GM19468 (cell line): ENCODE measurements at regions not wholly inside any gene's neighbourhood (a gene's known extent, or its start where the extent isn't known, plus 50 kb on each side); places are given as distances from the start of the nearest gene placed in this dataset.
"Not testable (repeated sequence)": the region's sequence is repeated elsewhere in the genome, so short reads cannot be mapped to it uniquely, and the experiment has no call there.

Experiments
- ATAC-seq: cut with Tn5 transposase; IDR thresholded peaks from one replicate; pipeline ENCODE4 v1.9.1; 2021; ENCODE audit warnings: mild to moderate bottlenecking, moderate library complexity, moderate number of reproducible peaks; ENCODE audit not compliant: unreplicated experiment; ENCODE audit errors: extremely low read depth

DNA sequence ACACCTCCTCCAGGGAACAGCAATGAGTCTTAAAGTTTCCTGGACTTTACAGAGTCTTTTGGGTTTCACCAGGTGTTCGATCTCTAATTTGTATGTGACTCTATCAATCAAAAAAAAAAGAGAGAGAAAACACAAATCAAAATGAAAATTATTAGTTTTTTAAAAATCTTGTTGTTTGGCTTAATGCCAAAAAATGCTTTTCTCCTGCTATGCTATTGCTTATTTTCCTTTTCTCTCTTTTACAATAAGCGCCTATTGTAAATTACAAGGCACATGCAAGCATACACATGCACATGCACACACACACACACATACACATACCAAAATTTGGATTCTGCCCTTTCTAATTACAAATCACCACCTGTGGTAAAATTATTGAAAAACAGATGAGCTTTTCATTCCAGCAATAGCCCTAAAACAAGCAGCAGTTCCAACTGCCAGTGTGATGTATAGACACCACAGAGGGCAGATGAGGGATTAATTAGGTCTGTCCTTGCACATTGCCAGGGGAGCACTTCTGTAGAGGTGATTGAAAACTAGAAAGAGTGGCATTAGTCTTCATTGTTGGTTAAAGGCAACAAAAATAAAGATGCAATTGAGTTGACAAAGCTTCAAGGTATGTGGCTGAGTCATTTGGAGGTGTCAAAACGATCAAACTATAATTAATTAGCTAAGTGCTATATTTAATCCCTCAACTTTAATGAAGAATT, 631.7 kb downstream of the TFAP2B start:
- no peak for ATAC-seq

DNA sequence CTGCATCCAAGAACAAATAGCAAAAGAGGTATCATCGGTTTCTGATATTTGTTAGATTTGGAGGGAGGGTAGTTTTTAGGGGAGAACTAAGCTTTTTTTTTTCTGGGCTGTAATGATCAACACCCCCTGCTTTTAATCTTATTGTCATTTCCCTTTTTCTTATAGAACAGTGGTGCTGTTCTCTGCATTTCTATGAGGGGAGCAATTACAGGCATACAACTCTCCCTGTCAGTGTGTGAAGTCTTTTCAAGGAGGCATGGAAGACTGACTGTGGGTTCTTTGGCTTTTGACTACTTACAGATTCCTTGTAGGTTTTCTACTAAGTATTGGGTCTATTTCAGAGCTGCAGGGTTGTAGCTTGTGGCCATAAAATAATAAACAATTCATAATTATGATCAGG, 632.3 kb downstream of the TFAP2B start:
- no peak for ATAC-seq

GRCh38 chr6:51456282-51456681, 631.1 kb downstream of the PKHD1 start:
- ATAC-seq, result no peak

DNA sequence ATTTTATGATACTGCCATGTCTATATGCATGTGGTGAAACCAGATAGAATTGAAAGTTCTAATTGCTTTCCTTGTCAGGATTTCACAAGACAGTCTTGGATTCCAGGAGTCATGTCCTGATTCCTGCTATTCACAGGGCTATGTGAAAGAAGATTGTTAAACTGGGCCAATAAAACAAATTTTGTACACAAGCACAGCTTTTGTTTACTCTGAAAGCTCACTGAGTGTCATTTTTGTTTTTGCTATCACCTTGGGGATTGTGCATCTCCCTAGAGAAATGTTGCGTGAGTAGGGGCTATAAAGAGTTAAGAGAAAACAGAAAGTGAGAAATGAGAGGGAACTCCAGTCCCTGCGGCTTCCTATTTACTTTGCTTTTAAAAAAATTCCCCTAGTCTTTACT, 627.5 kb downstream of the PKHD1 start:
- peak; percentile 71 for ATAC-seq

DNA sequence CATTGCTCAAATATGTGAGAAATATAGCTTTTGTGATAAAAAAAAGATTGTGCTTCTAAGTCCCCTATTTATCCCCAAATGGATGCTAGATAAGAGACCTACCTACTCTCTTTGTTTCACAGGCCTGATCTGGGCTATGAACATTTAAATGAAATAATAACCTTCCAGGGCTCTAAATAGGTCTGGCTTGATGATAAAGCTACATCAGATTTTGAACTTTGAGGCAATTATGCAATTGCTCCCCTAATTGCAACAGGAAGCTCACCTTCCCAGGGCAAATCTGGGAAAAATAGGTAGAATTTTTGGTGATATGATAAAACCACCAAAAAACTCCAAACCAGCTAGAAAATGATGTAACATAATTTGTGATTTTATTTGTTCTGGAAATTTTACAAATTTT, 624.5 kb downstream of the PKHD1 start:
- ATAC-seq, result no peak

GRCh38 chr6:51463321-51463720, 624.1 kb downstream of the PKHD1 start:
- no peak for ATAC-seq

DNA sequence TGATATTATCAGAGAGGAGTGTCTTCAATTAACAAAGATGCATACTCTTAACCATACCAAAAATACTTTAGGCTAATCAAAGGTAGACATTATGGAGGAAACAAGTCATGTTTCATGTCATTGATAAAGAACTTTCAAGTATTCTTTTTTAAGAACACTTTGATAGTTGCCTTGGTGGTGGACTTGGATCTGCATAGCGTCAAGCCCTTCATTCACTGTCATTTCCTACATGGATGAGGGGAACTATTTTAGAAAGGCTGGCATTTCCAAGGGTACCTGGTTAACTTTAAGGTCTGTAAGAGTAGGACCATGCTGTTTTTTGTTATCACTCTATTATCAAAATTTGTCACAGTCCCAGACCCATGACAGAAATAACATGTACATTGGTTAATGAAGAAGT, 622.5 kb downstream of the PKHD1 start:
- no peak for ATAC-seq

- ATAC-seq, result no peak
These were observed 621.0 kb downstream of the PKHD1 start for GRCh38 chr6:51466427-51466826.

GRCh38 chr6:51467231-51467952, 620.0 kb downstream of the PKHD1 start:
- ATAC-seq, result no peak

DNA sequence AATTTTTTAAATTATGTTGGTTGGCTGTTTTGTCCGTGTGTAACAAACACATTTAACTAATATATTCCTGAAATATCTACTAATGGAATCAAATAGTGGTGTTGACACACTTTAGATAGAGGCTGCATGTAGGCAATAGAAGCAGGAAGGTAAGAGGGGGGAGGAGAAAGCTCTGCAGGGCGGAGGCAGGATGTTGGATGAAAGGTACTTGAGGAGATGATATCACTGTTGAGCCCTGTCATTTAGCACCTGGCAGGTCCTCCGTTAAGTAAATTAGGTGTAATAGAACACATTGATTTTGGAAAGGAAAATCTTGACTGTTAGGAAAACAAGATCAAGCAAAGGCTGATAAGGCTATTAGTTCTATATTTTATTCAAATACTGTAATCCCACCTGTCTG, 618.7 kb downstream of the PKHD1 start:
- ATAC-seq, result no peak

- no peak for ATAC-seq
These were observed 614.5 kb downstream of the PKHD1 start for GRCh38 chr6:51472745-51473487.

DNA sequence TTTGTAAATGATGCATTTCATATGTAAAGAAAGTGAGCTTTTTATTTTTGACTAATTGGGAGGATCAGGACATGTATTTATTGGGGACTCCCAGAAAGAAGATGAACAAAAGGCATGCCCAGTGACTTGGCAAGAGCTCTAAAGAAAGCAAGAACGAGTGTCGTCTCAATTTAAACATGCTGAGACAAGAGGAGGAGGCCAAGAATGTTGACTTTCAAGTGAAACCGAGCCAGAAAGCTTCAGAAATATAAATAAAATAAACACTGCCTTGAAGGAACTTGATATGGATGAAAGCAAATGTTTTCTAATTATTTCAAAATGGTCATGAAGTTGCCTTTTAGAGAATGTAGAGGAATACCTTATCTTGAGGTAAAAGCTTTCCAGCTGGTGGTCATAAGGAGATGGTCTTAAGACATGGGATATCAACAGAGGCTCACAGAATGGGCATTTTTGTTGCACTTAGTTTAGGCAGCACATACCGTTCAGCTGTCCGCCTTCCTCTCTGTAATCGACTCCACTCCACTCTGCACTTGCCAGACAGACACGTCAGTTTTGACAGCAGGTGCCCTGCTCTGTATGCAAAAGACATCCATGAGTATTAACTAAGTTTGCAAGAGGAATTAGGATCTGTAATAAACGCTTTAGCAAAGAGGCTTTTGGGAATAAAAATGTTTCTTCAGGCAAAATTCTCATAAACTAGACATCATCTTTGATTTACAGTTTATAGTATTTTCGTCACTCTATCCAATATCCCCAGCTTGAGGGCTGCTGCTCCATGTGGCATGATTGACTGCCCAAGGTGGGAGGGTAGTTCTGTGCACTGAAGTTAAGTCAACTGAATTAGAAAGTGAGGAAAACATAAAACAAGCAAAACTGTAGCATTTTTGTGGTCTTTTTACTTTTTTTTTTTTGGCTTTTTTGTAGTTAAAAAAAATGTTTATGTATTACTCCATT, 613.1 kb downstream of the PKHD1 start:
- ATAC-seq, result no peak

- ATAC-seq, result no peak
These were observed 609.6 kb downstream of the PKHD1 start for GRCh38 chr6:51477711-51478311.

DNA sequence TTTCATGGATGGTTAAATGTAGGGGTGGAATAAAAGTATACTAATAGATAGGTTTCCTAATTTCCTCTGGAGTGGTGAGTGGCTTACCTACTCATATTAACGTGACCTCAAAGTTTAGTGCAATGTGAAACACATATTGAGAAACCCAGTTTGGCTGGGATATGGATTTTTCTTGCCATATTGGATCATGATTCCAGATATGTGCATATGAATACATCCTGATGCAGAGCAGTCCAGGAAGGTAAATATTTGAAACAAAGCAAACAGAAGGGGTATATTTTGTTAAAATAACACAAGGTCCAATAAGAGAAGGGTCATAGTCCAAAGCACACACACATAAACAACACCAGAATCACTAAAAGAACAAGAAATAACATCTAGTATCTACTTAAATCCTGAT, 608.1 kb downstream of the PKHD1 start:
- ATAC-seq, result no peak

DNA sequence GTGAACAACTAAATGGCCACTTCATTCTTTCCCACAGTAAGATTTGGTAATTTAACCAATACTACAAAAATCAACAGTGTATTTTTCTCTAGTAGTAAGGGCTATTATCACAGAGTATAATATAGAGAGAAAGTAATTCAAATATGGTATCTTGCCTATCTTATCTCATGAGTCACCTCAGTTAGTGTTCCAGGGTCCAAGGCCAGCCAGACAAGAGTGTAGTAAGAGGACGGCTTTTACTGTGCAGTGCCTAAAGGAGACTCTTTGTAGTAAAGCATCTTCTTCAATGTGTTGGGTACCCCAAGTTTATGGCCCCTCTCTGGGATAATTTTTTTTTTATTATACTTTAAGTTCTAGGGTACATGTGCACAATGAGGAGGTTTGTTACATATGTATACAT, 607.4 kb downstream of the PKHD1 start:
- ATAC-seq, result no peak

DNA sequence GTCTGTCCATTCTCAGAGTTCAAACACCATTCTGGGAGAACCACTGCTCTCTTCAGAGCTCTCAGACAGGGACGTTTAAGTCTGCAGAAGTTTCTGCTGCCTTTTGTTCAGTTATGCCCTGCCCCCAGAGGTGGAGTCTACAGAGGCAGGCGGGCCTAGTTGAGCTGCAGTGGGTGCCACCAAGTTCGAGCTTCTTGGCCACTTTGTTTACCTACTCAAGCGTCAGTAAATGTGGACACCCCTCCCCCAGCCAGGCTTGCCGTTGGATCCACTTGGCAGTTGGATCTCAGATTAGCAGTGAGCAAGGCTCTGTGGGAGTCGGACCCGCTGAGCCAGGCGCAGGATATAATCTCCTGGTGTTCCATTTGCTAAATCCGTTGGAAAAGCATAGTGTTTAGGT, 601.5 kb downstream of the PKHD1 start:
- ATAC-seq, result not testable (repeated sequence)

DNA sequence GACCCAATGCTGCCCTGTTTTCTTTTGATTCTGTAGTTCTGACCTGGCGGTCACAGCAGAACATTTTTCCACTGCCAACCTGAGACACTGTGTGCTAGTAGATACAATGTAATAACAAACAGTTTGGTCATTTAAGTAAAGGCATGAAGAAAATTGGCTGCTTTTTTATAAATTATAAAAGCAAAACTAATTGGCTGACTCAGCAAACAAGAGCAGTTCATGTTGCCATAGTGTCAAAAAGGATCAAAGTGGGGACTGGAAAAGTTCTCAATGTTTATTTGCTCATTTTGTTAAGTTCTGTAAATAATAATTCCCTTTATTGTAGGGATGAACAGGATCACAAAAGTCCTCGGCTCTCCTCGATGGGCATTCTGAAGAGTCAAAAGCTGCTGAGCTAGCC, 599.5 kb downstream of the PKHD1 start:
- ATAC-seq, result no peak

GRCh38 chr6:51489133-51489532, 598.3 kb downstream of the PKHD1 start:
- ATAC-seq, result no peak

DNA sequence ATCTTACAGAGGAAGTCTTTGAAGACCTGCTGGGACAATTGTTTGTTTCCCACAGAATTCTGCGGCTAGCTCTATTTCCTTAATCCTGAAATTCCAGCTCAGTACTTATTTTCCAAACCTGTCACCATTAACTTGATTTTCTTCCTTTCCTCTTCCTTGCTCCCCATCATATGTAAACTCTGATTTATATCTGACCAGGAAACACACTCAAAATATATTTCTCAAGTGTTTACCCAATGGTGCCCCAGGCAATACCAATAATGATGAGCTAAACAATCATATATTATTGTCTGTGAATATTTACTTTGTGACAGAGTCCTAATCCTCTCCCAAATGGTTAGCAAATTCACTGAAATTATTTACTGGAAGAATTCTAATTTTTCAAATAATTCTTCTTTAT, 597.3 kb downstream of the PKHD1 start:
- no peak for ATAC-seq

GRCh38 chr6:51494342-51494741, 593.1 kb downstream of the PKHD1 start:
- no peak for ATAC-seq
